ENCODE measurements at regions not wholly inside any gene's neighbourhood (a gene's known extent, or its start where the extent isn't known, plus 50 kb on each side); places are given as distances from the start of the nearest gene placed in this dataset.

DNA sequence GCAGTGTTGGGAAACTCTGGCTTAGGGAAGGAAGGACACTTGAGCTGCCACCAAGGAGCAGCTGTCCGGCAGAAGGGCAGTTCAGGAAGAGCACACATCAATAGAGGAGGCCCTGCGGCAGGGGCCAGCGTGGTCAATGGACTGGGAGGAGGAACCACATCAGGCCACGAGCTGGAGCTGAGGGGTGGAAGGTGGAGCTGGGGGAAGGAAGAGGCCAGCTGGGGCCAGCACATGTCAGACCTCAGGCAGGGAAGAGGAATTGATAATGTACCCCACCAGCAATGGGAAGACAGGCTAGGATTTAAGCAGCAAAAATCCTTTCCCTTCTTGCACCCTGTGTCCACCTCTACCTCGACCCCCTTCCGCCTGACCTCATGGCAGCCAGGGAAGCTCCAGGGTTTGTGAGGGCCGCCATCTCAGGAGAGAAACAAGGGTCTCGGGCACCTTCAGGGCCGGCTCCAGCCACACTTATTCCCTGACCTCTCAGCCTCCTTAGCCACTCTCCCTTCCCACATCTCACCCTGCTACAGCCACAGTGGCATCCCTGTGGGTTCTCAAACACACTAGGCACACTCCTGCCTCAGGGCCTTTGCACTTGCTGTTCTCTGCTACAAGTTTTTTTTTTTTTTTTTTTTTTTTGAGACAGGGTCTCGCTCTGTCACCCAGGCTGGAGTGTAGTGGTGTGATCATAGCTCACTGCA is 157.8 kb upstream of the GRK3 start (continued):
- TF ChIP-seq, protein P1, sequence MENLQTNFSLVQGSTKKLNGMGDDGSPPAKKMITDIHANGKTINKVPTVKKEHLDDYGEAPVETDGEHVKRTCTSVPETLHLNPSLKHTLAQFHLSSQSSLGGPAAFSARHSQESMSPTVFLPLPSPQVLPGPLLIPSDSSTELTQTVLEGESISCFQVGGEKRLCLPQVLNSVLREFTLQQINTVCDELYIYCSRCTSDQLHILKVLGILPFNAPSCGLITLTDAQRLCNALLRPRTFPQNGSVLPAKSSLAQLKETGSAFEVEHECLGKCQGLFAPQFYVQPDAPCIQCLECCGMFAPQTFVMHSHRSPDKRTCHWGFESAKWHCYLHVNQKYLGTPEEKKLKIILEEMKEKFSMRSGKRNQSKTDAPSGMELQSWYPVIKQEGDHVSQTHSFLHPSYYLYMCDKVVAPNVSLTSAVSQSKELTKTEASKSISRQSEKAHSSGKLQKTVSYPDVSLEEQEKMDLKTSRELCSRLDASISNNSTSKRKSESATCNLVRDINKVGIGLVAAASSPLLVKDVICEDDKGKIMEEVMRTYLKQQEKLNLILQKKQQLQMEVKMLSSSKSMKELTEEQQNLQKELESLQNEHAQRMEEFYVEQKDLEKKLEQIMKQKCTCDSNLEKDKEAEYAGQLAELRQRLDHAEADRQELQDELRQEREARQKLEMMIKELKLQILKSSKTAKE (CRISPR knock-in tag; IDR thresholded peaks at IDR 0.05; ENCODE audit: borderline replicate concordance): no peak
- TF ChIP-seq ZFX (CRISPR knock-in tag; IDR thresholded peaks at IDR 0.05; ENCODE audit: low read depth) (peak; percentile 76), PHF21A (CRISPR knock-in tag; IDR thresholded peaks at IDR 0.05) (peak; percentile 80), BCL6 (CRISPR knock-in tag; IDR thresholded peaks at IDR 0.05) (0 out of 2 replicates have a peak, but pooled peaks have one; percentile 41), HCFC1 (IDR thresholded peaks at IDR 0.05; ENCODE audit: low read depth, low read length) (no peak), ZNF777 (CRISPR knock-in tag; IDR thresholded peaks at IDR 0.05) (0 out of 2 replicates have a peak, but pooled peaks have one; percentile 26), ZNF614 (CRISPR knock-in tag; IDR thresholded peaks at IDR 0.05; ENCODE audit: borderline replicate concordance) (no peak), EEA1 (CRISPR knock-in tag; IDR thresholded peaks at IDR 0.05; ENCODE audit: borderline replicate concordance) (no peak), RXRB (CRISPR knock-in tag; IDR thresholded peaks at IDR 0.05; ENCODE audit: borderline replicate concordance) (peak; percentile 72)
- TF ChIP-seq, protein P2, sequence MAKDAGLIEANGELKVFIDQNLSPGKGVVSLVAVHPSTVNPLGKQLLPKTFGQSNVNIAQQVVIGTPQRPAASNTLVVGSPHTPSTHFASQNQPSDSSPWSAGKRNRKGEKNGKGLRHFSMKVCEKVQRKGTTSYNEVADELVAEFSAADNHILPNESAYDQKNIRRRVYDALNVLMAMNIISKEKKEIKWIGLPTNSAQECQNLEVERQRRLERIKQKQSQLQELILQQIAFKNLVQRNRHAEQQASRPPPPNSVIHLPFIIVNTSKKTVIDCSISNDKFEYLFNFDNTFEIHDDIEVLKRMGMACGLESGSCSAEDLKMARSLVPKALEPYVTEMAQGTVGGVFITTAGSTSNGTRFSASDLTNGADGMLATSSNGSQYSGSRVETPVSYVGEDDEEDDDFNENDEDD (CRISPR knock-in tag; IDR thresholded peaks at IDR 0.05; ENCODE audit: borderline replicate concordance): peak; percentile 46; the same call in 1 of the 2 replicates
- TF ChIP-seq, protein P3, sequence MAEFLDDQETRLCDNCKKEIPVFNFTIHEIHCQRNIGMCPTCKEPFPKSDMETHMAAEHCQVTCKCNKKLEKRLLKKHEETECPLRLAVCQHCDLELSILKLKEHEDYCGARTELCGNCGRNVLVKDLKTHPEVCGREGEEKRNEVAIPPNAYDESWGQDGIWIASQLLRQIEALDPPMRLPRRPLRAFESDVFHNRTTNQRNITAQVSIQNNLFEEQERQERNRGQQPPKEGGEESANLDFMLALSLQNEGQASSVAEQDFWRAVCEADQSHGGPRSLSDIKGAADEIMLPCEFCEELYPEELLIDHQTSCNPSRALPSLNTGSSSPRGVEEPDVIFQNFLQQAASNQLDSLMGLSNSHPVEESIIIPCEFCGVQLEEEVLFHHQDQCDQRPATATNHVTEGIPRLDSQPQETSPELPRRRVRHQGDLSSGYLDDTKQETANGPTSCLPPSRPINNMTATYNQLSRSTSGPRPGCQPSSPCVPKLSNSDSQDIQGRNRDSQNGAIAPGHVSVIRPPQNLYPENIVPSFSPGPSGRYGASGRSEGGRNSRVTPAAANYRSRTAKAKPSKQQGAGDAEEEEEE (CRISPR knock-in tag; IDR thresholded peaks at IDR 0.05; ENCODE audit: borderline replicate concordance): no peak
- TF ChIP-seq, protein P4, sequence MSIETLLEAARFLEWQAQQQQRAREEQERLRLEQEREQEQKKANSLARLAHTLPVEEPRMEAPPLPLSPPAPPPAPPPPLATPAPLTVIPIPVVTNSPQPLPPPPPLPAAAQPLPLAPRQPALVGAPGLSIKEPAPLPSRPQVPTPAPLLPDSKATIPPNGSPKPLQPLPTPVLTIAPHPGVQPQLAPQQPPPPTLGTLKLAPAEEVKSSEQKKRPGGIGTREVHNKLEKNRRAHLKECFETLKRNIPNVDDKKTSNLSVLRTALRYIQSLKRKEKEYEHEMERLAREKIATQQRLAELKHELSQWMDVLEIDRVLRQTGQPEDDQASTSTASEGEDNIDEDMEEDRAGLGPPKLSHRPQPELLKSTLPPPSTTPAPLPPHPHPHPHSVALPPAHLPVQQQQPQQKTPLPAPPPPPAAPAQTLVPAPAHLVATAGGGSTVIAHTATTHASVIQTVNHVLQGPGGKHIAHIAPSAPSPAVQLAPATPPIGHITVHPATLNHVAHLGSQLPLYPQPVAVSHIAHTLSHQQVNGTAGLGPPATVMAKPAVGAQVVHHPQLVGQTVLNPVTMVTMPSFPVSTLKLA (IDR thresholded peaks at IDR 0.05): peak; percentile 55; the same call in 1 of the 2 replicates
- TF ChIP-seq, protein P5, sequence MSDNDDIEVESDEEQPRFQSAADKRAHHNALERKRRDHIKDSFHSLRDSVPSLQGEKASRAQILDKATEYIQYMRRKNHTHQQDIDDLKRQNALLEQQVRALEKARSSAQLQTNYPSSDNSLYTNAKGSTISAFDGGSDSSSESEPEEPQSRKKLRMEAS (IDR thresholded peaks at IDR 0.05): peak; percentile 79
- TF ChIP-seq, protein P6, sequence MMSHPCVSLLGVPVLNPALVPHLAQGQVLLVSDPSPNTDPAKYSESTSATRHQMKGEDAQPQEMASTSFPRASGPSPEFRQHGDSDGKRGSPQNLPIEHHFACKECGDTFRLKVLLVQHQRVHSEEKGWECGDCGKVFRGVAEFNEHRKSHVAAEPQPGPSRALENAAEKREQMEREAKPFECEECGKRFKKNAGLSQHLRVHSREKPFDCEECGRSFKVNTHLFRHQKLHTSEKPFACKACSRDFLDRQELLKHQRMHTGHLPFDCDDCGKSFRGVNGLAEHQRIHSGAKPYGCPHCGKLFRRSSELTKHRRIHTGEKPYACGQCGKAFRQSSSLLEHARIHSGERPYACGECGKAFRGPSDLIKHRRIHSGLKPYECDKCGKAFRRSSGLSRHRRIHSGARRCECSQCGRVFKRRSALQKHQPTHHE (CRISPR knock-in tag; IDR thresholded peaks at IDR 0.05; ENCODE audit: borderline replicate concordance): no peak
- TF ChIP-seq, protein P7, sequence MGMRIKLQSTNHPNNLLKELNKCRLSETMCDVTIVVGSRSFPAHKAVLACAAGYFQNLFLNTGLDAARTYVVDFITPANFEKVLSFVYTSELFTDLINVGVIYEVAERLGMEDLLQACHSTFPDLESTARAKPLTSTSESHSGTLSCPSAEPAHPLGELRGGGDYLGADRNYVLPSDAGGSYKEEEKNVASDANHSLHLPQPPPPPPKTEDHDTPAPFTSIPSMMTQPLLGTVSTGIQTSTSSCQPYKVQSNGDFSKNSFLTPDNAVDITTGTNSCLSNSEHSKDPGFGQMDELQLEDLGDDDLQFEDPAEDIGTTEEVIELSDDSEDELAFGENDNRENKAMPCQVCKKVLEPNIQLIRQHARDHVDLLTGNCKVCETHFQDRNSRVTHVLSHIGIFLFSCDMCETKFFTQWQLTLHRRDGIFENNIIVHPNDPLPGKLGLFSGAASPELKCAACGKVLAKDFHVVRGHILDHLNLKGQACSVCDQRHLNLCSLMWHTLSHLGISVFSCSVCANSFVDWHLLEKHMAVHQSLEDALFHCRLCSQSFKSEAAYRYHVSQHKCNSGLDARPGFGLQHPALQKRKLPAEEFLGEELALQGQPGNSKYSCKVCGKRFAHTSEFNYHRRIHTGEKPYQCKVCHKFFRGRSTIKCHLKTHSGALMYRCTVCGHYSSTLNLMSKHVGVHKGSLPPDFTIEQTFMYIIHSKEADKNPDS (CRISPR knock-in tag; IDR thresholded peaks at IDR 0.05): no peak
- TF ChIP-seq, protein P8, sequence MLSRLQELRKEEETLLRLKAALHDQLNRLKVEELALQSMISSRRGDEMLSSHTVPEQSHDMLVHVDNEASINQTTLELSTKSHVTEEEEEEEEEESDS (CRISPR knock-in tag; IDR thresholded peaks at IDR 0.05; ENCODE audit: borderline replicate concordance): no peak

Data from HepG2 (cell line).